HG03025 (cell line): ENCODE measurements at regions not wholly inside any gene's neighbourhood (a gene's known extent, or its start where the extent isn't known, plus 50 kb on each side); places are given as distances from the start of the nearest gene placed in this dataset.
"Not testable (repeated sequence)": the region's sequence is repeated elsewhere in the genome, so short reads cannot be mapped to it uniquely, and the experiment has no call there.

Experiments
- ATAC-seq: cut with Tn5 transposase; IDR thresholded peaks from one replicate; pipeline ENCODE4 v1.9.1; 2021; ENCODE audit warnings: mild to moderate bottlenecking, moderate library complexity; ENCODE audit not compliant: unreplicated experiment, low FRiP score

DNA sequence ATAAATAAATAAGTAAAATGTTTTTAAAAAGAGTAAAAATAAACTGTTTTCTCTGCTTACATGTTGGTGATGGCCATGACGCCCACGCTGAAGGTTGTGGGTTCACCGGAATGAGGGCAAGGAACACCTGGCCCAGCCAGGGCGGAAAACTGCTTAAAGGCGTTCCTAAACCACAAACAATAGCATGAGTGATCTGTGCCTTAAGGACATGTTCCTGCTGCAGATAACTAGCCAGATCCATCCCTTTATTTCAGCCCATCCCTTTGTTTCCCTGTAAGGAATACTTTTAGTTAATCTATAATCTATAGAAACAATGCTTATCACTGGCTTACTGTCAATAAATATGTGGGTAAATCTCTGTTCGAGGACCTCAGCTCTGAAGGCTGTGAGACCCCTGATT is 63.3 kb upstream of the CEP78 start:
- not testable (repeated sequence) for ATAC-seq

DNA sequence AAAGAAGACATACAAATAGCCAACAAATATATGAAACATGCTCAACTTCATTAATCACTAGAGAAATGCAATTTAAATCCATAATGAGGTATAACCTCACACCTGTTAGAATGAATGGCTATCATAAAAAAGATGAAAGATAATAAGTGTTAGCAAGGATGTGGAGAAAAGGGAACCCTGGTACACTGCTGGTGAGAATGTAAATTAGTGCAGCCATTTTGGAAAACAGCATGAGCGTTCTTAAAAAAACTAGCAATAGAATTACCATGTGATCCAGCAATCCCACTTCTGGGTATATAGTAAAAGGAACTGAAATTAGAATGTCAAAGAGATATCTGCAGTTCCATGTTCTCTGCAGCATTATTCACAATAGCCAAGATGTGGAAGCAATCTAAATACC is 64.2 kb upstream of the CEP78 start:
- ATAC-seq: no peak

DNA sequence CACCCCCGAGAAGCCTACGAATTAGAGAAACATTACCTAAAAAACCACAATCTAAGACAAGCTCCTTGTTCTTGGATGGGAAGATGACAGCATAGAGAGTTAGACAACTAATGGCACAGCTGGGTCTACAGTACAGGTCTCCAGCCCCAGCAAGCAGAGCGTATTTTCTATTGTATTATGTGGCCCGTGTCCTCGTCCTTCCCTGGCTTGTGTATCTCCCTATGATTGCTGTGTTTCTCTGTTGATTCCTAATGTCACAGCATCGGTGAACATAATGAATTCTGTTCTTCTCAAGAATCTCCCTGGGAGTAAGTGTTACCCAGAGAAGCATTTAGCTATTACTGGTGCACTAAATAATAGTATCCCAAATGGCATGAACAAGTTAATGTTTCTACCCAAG is 66.8 kb upstream of the CEP78 start:
- no peak for ATAC-seq

DNA sequence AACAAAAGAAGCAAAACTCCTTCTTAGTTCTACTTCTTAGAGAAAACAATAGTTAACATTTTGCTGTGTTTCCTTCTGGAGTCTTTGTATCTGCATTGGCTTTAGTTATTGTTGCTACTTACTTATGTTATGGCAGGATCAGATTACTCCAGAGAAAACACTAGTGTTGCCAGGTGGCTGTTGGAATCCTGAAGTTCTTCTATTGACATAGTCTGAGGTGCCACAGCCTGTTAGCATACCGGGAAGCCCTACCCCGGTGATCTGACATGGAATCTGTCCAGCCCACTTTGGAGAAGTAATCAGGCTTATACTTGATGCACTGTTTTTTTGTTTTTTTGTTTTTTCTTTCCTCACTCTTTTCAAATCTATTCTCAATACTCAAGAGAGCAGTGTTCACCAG is 68.5 kb upstream of the CEP78 start:
- no peak for ATAC-seq

DNA sequence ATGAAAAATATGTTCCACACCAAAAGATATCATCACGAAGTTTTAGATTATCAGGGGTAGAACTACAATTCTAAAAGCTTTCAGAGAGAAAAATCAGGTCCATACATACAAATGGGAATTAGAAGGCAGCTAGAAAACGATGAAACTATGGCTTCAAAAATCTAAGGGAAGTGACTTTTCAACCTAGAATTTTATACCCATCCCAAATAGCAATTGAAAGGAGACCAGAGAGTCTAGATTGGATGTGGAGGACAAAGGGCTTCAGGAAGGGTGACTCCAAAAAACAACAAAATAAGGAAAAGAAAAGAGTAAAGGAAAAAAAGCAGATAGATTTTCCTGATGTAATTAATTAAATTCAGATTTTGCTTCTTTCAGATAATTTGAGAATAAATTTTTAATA is 72.0 kb upstream of the CEP78 start:
- no peak for ATAC-seq

DNA sequence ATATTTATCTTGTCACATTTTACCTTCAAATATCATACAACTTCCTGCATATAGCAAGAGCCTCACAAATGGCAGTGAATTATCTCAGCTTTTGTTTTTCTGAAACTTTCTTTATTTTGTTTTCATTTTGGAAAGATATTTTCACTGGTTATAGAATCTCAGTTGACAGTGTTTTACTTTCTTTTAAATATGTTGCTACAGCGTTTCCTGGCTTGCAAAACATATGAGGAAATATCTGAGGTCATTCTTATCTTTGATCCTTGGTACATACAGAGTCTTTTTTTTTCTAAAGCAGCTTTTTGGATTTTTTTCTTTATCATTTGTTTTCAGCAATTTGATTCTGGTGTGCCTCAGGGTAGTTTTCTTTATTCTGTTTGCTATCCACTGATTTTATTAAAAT is 77.6 kb upstream of the CEP78 start:
- ATAC-seq: no peak

DNA sequence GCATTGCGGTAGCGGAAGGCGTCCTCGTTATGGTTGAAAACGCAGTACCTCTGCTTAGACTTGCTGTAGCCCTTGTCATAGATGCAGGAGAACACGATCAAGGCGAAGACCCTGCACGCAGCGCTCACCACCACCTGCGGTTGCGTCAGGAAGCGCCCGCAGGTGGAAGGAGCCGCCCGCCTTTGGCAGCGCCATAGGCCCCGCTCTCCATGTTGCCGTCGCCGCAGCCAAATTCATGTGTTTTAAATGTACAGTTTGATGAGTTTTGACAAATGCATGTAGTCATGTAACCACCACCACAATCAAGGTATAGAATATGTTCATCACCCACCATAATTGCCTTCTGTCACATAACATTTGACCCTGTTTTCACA is 84.9 kb upstream of the CEP78 start:
- ATAC-seq: no peak

DNA sequence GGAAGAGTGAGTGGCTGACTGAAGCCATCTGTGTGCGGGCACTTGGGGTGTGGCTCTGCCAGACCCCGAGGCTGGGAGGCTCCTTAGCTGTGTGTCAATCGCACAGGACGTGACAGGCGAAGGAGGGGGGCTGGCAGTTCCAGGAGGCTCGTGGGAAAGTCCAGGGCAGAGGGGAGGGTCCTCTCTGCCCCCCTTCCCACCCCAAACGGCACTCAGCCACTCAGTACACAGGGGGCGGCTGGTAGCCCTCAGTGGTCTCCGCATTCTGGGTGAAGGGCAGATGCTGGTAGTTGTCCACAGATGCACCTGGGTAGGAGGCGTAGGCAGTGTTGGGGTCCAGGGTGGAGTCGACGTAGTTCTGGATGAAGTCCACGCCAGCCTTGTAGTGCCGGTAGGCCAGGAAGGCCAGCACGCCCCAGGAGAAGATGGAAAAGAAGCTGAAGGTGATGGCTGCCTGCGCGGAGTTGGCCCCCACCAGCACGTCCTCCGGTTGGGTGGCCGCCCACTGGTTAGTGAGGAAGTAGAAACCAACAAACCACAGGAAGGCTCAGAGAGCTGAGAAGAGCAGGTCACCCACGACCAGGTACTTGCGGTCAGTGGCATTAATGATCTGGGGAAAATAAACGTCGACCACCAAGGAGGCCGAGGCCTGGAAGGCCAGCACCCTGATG is 85.4 kb upstream of the CEP78 start:
- ATAC-seq: no peak

DNA sequence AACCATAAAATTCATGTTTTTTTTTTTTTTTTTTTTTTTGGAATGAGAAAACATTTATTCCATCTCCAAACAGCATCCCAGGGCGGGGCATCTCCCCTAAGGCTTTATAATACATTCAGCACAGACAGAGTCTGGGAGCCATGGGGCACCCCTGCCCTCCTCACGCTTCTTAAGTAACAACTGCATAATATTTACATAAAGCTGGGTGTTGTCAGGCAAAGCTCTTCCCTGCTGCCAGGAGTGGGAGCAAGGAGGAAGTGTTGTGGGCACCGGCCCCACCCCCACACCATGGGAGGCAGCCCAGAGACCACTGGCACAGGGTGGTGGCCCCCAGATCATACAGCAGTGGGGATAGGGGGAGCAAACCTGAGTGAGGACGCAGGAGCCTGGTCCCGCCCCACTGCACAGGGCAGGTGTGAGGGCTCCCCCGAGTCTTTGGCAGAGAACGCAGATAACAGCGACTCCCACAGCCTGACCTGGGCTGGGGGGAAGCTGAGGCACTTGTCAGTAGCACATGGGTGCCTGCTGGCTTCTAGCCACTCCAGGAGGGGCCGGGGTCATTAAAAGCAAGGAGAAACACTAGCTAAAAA is 86.1 kb upstream of the CEP78 start:
- no peak for ATAC-seq

DNA sequence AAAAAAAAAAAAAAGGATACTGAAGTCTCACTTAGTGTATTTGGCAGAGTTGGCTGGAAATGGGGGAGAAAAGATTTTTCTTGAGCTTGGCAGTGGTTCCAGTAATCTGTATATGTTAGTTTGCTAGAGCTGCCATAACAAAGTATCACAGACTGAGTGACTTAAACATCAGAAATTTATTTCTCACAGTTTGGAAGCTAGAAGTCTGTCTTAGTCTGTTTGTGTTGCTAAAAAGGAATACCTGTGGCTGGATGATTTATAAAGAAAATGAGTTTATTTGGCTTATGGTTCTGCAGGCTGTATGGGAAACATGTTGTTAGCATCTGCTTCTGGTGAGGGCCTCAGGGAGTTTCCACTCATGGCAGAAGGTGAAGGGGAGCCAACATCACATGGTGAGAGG is 89.6 kb upstream of the CEP78 start:
- no peak for ATAC-seq

DNA sequence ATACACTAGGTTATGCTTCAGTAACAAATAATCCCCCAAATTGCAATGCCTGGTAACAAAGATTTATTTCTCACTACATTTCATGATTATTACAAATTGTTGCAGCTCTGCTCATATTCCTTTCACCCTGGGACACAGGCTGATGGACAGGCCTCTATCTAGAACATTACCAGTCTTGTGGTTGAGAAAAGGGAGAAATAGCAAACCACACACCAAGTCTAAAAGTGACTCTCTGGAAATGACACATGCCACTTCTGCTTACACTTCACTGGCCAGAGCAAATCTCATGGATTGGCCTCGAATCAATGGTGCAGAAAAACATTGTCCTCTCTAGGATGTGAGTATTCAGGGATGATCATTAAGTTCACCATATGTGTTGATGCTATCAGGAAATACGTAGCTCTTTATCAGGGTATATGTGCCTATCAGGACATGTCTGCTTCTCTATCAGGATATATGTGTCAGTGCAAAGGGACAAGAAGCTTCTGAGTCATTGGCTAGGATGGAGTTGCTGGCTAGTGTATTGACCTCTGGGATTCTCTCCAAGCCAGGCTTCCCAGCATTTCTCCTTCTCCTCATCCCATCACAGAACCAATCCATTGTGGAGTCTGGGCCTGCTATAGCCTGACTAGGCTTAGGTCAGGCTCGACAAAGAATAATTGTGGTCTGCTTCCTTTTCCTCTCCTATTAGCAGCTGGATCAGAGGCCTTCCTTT is 91.1 kb upstream of the CEP78 start:
- ATAC-seq: no peak

DNA sequence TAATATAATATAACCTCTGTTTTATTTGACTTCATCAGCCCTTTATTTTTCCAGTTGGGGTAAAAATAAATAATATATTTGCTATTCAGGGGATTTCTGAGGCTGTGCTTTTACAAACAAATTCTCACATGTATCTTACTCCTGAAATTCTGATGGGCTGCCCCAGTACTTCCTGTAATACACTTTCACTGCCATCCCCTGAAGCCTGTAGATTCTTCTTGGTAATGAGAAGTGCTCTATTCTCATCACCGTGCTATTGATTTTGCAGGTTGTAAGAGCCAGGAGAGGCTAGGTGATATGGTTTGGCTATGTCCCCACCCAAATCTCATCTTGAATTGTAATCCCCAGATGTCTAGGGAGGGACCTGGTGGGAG is 91.9 kb upstream of the CEP78 start:
- ATAC-seq: no peak

DNA sequence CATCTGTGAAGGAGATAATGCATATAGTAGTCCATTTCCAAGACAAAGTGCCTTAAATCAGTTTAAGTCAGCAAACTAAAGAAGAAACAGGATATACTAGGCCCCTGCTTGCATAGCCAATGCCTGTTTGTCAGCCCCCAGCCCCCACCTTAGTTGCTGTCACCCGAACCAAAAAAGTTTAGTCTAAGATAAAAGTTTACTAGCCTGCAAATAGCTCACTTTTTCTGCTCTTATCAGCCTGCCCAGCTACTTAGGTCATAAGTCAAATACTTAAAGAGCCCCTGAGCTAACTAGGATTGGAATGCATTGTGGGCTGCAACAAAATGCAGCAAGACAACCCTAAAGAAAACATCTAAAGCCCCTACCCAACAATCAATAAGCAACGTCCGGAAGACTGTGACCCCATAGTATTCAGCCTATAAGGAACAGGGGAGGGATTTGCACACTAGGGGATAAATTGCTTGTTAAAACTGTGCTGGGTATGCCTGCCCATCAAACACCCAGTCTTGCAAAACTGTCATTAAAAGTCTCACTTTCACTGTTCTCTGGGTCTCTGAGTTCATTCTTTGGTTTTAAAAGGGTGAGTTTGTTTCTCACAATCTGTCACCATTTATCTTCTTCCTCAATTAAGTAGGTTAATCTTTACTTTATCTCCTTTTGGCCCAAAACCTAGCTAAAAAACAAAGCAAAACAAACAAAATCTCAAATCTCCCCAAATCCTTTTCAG is 92.4 kb upstream of the CEP78 start:
- ATAC-seq: no peak

DNA sequence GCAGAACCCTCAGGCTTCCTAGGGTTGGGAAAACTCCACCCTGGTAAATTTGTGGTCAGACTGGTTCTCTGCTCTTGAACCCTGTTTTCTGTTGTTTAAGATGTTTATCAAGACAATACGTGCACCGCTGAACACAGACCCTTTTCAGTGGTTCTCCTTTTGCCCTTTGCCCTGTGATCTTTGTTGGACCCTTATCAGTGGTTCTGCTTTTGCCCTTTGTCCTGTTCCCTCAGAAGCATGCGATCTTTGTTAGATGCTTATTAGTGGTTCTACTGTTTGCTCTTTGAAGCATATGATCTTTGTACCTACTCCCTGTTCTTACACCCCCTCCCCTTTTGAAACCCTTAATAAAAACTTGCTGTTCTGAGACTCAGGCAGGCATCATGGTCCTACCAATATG is 93.6 kb upstream of the CEP78 start:
- not testable (repeated sequence) for ATAC-seq

DNA sequence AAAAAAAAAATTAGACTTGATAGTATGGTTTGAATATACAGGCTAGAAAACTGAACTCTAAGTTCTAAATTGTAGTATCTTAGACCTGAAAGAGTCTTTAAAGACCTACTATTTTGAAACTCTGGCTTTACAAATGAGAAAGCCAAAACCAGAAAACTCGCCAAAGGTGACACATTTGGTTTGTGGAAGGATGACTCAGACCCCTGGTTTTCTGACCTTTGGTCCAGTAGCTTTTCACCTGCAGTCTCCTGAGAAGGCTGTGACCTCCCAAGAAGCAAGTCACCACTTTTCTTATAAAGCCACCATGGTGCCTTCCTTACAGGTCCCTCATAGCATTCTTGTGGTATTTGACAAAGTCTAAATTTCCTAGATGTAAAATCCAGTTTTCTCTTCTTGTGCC is 102.1 kb upstream of the CEP78 start:
- no peak for ATAC-seq

DNA sequence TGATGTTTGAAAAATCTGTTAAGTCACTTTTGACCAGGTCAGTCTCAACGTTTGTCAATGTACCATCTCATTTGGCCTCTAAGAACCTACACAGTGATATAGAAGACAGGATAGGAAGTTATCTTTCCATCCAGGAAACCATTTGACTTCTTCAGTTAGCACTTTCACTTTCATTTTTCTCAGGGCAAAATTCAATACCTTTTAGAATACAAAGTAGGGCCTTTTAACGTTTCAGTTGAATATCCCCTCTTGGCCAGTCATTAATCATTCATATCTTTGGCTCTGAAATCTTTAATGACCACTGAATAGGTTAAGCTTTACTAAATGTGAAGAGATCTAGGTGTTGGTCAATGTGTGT is 101.1 kb upstream of the GNAQ start:
- no peak for ATAC-seq

DNA sequence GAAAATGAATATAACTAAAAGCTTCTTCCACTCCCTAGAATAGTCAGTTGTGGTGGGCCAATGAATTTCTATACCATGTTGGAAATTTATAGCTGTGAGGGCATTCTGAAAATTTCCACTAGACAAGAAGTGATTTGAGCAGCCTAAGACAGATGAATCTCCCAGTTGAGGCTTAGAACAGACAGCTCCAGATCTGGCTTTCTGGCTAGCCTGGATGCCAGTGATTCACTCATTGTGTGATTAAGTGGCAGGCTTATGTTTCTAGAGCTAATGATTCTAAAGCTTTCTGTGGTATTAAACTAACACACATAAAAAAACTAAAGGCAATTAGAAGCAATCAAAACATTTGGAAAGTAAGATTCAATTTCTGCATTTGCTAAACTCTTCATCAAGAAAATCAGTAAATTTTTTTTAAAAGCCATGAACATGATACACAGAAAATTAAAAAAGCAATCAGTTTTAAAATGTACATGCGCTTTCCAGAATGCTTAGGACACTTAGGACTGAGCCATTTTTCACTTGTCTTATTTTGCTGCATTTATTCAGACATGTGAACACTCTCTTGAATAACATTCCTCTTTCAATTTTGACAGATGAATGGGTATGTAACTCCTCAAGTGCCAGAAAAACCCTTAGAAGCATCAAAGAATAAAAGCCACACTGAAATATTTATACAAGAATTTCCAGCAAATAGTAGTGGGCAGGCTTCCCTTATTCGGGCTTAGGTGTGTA is 100.5 kb upstream of the GNAQ start:
- no peak for ATAC-seq

DNA sequence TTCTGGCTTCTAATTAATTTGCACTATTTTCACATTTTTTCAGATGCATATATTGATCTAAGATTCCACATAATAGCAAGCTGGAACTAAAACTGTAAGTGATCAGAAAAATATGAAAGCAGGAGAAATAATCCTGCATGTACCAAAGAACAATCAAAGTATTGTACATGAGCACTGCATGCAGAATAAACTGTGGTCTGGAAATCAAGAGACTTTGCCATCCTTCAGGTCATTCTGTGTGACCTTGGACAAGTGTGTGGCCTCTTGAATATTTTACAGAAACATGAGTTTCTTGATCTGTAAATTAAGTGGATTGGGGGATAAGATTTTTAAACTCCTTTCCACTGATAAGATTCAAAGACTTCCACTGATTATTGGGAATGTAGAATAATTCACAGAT is 99.2 kb upstream of the GNAQ start:
- no peak for ATAC-seq

DNA sequence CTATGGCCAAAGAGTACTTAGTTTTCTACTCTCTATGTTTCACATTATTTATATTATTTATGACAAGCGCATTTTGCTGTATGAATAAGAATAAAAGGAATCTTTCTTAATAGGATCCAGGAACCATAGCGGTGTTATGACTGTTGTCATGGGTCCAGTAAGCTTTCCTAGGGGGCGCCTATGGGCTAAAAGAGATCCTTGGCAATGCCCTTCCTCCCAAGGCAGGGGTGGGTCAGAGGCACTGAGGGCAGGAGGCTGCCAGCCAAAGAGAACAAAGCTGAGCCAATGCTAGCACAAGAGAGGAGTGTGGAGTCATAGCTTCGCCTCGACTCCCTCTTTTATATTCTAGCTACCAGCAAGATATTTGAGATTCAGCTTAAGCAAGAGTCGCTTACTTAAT is 98.4 kb upstream of the GNAQ start:
- ATAC-seq: no peak

DNA sequence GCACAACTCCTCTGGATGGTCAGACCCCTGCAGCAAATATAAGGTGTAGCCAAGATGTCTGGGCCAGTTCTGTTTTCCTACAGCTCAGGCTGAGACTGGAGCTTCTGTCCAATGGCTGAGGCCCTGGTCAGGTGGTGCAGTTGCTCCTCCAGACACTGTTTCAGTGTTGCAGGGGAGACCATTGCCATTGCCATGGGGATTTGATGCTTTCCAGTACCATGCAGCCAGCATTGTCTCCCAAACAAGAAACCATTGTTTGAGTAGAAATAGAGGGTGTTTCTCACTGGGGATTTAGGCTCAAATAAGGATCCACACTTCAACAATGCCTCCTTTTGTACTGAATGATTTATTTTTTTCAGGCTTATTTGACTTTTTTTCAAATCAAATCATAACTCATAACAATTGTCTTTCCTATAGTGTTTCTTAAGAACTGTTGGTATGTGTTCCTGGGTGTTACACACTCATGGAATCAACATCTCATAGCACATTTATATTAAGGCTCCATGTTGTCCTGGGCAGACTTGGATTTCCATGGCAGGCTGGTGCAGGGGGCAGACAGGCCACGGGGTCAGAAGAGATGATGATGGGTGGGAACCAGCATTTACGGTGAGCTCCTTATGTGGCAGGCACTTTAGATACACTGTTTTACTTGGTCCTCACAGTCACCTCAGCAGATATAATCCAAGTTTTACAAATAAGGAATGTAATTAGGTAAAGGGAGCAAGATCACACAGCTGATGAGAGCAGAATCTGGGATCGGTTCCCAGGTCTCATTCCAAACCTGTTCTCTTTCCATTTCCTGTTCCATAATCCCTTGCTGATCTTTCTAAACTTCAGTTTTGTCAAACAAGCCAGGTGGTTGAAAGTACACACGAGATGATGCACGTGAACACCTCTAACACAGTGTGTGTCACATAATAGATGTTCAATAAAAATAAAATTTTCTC is 95.9 kb upstream of the GNAQ start:
- no peak for ATAC-seq
